Gastrocnemius medialis (tissue), 4 donors: ENCODE measurements at regions not wholly inside any gene's neighbourhood (a gene's known extent, or its start where the extent isn't known, plus 50 kb on each side); places are given as distances from the start of the nearest gene placed in this dataset.

Source experiments
- ATAC-seq, 2 donors: fragments of 150-250 bp; one replicate each; pipeline ENCODE4 v1.9.1; 2016
- DNase-seq, 2 donors: peaks; one replicate each; pipeline ENCODE4 v3.0.0-alpha.2; 2019
- H3K27ac ChIP-seq, 4 donors: fragments of 200-600 bp; sonication (generic); 1 replicate in 1 of 4; 2 replicates in 3 of 4; pipeline ENCODE4 v1.5.1; 2016 to 2018; ENCODE audit warnings: mild to moderate bottlenecking in 2 of 4, moderate library complexity in 1 of 4
- H3K27me3 ChIP-seq, 3 donors: fragments of 200-600 bp; sonication (generic) in 2 of 3; 1 replicate in 1 of 3; 2 replicates in 2 of 3; pipeline versions ENCODE4 v1.5.1 to v1.6.0; 2016 to 2019; ENCODE audit warnings: mild to moderate bottlenecking in 1 of 3, moderate library complexity in 1 of 3
- H3K36me3 ChIP-seq, 2 donors: fragments of 200-600 bp; sonication (generic) in 1 of 2; one replicate each; pipeline ENCODE4 v1.5.1; 2017 to 2018
- H3K4me1 ChIP-seq, 2 donors: fragments of 200-600 bp; sonication (generic) in 1 of 2; one replicate each; pipeline ENCODE4 v1.5.1; 2016 to 2017; ENCODE audit warnings: mild to moderate bottlenecking in 2 of 2
- H3K4me3 ChIP-seq, 4 donors: fragments of 200-600 bp; sonication (generic) in 3 of 4; 1 replicate in 1 of 4; 2 replicates in 3 of 4; pipeline ENCODE4 v1.5.1; 2016 to 2019; ENCODE audit warnings: mild to moderate bottlenecking in 2 of 4
- H3K9me3 ChIP-seq, 3 donors: fragments of 200-600 bp; sonication (generic) in 2 of 3; 1 replicate in 1 of 3; 2 replicates in 2 of 3; pipeline ENCODE4 v1.5.1; 2016 to 2019
- POLR2A ChIP-seq, 2 donors: fragments of 450-650 bp; IDR thresholded peaks; one replicate each; pipeline ENCODE4 v1.6.1; 2017; ENCODE audit warnings: antibody characterized with exemption in 2 of 2, mild to moderate bottlenecking in 2 of 2, moderate library complexity in 2 of 2
- in situ Hi-C, 4 donors: fragments of 200-750 bp; cut with MboI; loops; one replicate each; pipeline versions ENCODE4 v1.15.0 to v1.8.0; 2017; ENCODE audit warnings: low sequenced_read_pairs in 4 of 4
- intact Hi-C: fragments of 100-400 bp; cut with DNase I; formaldehyde crosslinking; loops from one replicate; pipeline ENCODE4 v1.15.1; 2023; ENCODE audit warnings: low total_unique reads
- TF ChIP-seq, protein P1 (sequence below), 5 experiments: fragments of 450-650 bp in 3 of 5; fragments of 200-600 bp in 2 of 5; sonication (generic) in 2 of 5; IDR thresholded peaks in 4 of 5; conservative IDR thresholded peaks in 1 of 5; 1 replicate in 4 of 5; 2 replicates in 1 of 5; pipeline ENCODE4 v1.5.1; 2016 to 2019; ENCODE audit warnings: antibody characterized with exemption in 5 of 5, mild to moderate bottlenecking in 3 of 5, moderate library complexity in 3 of 5

DNA sequence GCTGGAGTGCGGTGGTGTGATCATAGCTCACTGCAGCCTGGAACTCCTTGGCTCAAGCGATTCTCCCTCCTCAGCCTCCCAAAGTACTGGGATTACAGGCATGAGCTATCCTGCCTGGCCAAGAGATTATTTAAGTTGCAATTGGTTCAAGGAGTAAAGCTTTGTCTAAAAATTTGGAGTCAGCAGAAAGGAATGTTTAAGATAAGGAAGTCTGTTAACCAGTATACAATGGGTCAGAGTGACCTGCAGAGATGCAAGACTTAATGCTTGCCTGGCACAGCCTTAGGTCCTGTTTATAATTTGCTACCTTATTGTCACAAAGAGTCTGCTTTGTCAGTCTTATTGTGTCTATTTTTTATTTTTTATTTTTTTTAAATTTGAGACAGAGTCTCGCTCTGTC, 826.2 kb downstream of the NLGN4X start:
- ATAC-seq (no peak), DNase-seq (no peak)
- Histone ChIP-seq H3K9me3 (no peaks in the 10 kb centered on the region), H3K36me3 (no peaks in the 10 kb centered on the region), H3K27me3 (no peaks in the 10 kb centered on the region), H3K27ac (no peak overlapping the region), H3K4me1 (no peaks in the 10 kb centered on the region), H3K4me3 (no peak overlapping the region)
- TF ChIP-seq, protein P1, sequence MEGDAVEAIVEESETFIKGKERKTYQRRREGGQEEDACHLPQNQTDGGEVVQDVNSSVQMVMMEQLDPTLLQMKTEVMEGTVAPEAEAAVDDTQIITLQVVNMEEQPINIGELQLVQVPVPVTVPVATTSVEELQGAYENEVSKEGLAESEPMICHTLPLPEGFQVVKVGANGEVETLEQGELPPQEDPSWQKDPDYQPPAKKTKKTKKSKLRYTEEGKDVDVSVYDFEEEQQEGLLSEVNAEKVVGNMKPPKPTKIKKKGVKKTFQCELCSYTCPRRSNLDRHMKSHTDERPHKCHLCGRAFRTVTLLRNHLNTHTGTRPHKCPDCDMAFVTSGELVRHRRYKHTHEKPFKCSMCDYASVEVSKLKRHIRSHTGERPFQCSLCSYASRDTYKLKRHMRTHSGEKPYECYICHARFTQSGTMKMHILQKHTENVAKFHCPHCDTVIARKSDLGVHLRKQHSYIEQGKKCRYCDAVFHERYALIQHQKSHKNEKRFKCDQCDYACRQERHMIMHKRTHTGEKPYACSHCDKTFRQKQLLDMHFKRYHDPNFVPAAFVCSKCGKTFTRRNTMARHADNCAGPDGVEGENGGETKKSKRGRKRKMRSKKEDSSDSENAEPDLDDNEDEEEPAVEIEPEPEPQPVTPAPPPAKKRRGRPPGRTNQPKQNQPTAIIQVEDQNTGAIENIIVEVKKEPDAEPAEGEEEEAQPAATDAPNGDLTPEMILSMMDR (IDR thresholded peaks at IDR 0.05 in 4 of 5, conservative IDR thresholded peaks at IDR 0.05 in 1 of 5), result no peak
- no peak for TF ChIP-seq POLR2A (IDR thresholded peaks at IDR 0.05)
- intact Hi-C loops, result no loop called here
- in situ Hi-C loops, result no loop called here

DNA sequence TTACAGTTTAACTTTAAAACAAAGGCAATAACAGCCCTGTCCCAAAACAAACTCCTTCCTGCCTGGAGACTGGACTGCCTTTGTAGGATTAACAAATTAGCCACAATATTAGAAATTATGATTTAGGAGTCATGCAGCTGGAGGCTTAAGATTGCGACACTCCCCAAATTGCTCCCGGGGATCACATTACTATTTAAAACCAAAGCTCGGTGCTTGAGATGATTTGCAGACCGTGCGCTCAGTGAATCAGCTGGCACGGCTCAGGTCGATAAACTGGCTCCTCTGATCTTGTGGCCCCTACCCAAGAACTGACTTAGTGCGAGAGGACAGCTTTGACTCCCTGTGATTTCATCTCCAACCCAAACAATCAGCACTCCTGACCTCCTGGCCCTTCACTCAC, 829.3 kb downstream of the NLGN4X start:
- no peaks in the 10 kb centered on the region for H3K36me3 ChIP-seq
- intact Hi-C loops, result no loop called here
- no peak overlapping the region for H3K27ac ChIP-seq
- ATAC-seq (no peak), DNase-seq (no peak)
- no peak overlapping the region for H3K4me3 ChIP-seq
- in situ Hi-C loops, result no loop called here
- H3K27me3 ChIP-seq, result no peaks in the 10 kb centered on the region
- no peaks in the 10 kb centered on the region for H3K4me1 ChIP-seq
- TF ChIP-seq, protein P1 (IDR thresholded peaks at IDR 0.05 in 4 of 5, conservative IDR thresholded peaks at IDR 0.05 in 1 of 5), result no peak
- TF ChIP-seq POLR2A (IDR thresholded peaks at IDR 0.05), result no peak
- H3K9me3 ChIP-seq, result no peaks in the 10 kb centered on the region

DNA sequence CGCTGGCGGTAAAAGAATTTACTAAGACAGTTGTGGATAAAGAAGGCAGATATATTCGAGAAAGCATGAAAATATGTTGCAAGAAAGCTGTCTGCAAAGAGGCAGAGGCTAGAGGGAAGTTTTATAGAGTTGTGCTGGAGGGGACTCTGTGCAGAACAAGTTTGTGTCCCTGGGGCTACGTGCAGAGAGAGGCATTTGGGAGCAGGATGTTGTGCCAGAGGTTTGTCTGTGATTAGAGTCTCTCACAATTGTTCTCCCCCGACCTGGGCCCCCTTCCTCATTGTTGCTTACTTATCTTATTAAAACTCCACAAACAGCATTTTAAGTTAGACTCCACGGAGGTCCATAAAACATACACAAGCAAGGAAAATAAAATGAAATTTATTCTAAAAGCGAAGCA, 831.3 kb downstream of the NLGN4X start:
- Histone ChIP-seq H3K9me3 (no peaks in the 10 kb centered on the region), H3K27me3 (no peaks in the 10 kb centered on the region), H3K4me1 (no peaks in the 10 kb centered on the region), H3K4me3 (no peak overlapping the region), H3K36me3 (no peaks in the 10 kb centered on the region), H3K27ac (no peak overlapping the region)
- DNase-seq (no peak), ATAC-seq (no peak)
- TF ChIP-seq, protein P1 (IDR thresholded peaks at IDR 0.05 in 4 of 5, conservative IDR thresholded peaks at IDR 0.05 in 1 of 5), result no peak
- no peak for TF ChIP-seq POLR2A (IDR thresholded peaks at IDR 0.05)
- in situ Hi-C loops (no loop called here), intact Hi-C loops (no loop called here)

DNA sequence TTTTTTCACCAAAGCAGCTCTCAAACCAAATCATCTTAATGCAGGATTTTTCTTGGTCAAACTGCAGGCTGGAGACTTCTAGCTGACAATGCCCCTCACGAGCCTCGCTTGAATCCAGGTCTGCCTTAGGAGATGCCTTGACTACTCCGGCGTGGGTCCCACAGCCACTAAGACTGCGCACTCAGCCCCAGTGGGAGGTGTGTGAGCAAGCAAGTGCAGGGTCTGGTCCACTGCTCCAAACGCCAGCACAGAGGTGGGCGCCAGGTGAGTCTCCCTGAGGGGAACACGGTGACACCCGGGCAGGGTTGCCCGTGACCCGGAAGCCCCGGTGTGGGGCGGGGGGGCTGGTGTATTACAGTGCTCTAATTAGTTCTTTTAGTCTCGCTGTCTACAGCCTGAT, 838.3 kb downstream of the NLGN4X start:
- Histone ChIP-seq H3K27me3 (no peaks in the 10 kb centered on the region), H3K27ac (no peak overlapping the region), H3K4me3 (no peak overlapping the region), H3K36me3 (no peaks in the 10 kb centered on the region), H3K4me1 (no peaks in the 10 kb centered on the region), H3K9me3 (no peaks in the 10 kb centered on the region)
- TF ChIP-seq, protein P1 (IDR thresholded peaks at IDR 0.05 in 4 of 5, conservative IDR thresholded peaks at IDR 0.05 in 1 of 5), result no peak
- TF ChIP-seq POLR2A (IDR thresholded peaks at IDR 0.05), result no peak
- ATAC-seq, result no peak
- in situ Hi-C loops, result no loop called here
- intact Hi-C loops, result no loop called here
- no peak for DNase-seq

DNA sequence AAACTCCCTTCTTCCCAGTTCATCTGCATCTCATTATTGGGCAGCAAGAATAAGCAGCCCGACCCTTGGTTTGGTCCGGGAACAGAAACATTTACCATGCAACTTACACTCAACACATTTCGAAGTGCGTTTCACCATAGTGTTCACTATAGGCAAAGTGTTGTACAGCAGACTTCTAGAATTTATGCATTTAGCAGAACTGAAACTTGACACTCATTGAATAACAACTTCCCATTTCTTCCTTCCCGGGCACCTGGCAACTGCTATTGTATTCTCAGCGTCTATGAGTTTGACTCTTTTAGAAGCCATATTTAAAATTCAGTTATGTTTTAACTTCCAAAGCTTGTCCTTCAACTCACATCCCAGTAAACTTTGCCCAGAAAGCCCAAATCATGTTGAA, 840.6 kb downstream of the NLGN4X start:
- Histone ChIP-seq H3K36me3 (no peaks in the 10 kb centered on the region), H3K4me1 (no peaks in the 10 kb centered on the region), H3K4me3 (no peak overlapping the region), H3K27me3 (no peaks in the 10 kb centered on the region), H3K9me3 (no peaks in the 10 kb centered on the region), H3K27ac (no peak overlapping the region)
- ATAC-seq, result no peak
- TF ChIP-seq POLR2A (IDR thresholded peaks at IDR 0.05), result no peak
- TF ChIP-seq, protein P1 (IDR thresholded peaks at IDR 0.05 in 4 of 5, conservative IDR thresholded peaks at IDR 0.05 in 1 of 5), result no peak
- intact Hi-C loops (no loop called here), in situ Hi-C loops (no loop called here)
- DNase-seq, result no peak
